Lower leg skin (tissue), 4 donors: ENCODE measurements at regions not wholly inside any gene's neighbourhood (a gene's known extent, or its start where the extent isn't known, plus 50 kb on each side); places are given as distances from the start of the nearest gene placed in this dataset.

Experiments
- DNase-seq, 2 donors: peaks; one replicate each; pipeline ENCODE4 v3.0.0-alpha.2; 2019; ENCODE audit warnings: low spot score in 2 of 2
- H3K4me3 ChIP-seq: fragments of 200-600 bp; sonication (generic); 2 replicates; pipeline ENCODE4 v1.5.1; 2017; ENCODE audit warnings: mild to moderate bottlenecking, low read depth; ENCODE audit not compliant: poor library complexity, severe bottlenecking
- CTCF ChIP-seq, 3 donors: fragments of 450-650 bp; IDR thresholded peaks; one replicate each; pipeline ENCODE4 v1.5.1; 2016; ENCODE audit warnings: antibody characterized with exemption in 3 of 3, mild to moderate bottlenecking in 3 of 3, moderate library complexity in 2 of 3
- POLR2A ChIP-seq, 2 donors: fragments of 450-650 bp; IDR thresholded peaks; one replicate each; pipeline ENCODE4 v1.6.1; 2016 to 2017; ENCODE audit warnings: antibody characterized with exemption in 2 of 2, mild to moderate bottlenecking in 1 of 2, moderate library complexity in 1 of 2
- WGBS, 2 donors: methylation state at CpG; one replicate each; pipeline ENCODE4 v1.1.5; 2018; 5-methylcytosine and 5-hydroxymethylcytosine counted together
- intact Hi-C: fragments of 100-400 bp; cut with DNase I; formaldehyde crosslinking; loops from one replicate; pipeline ENCODE4 v1.15.0; 2023; ENCODE audit warnings: low total_unique reads

GRCh38 chr3:164883171-164883570 is 195.1 kb downstream of the SI start:
- no peak for DNase-seq
- TF ChIP-seq CTCF (IDR thresholded peaks at IDR 0.05) (no peak), POLR2A (IDR thresholded peaks at IDR 0.05) (no peak)
- no peak overlapping the region for H3K4me3 ChIP-seq
- intact Hi-C loops = no loop called here

- DNase-seq = no peak
- intact Hi-C loops = no loop called here
- TF ChIP-seq CTCF (IDR thresholded peaks at IDR 0.05) (no peak), POLR2A (IDR thresholded peaks at IDR 0.05) (no peak)
- WGBS, 2 donors = 43 to 58% methylated on average over 4 of the region's 4 CpGs
- no peak overlapping the region for H3K4me3 ChIP-seq
Observed at GRCh38 chr3:164879201-164879600, 199.1 kb downstream of the SI start.

GRCh38 chr3:164864454-164864853 is 213.8 kb downstream of the SI start:
- DNase-seq = no peak
- no peak overlapping the region for H3K4me3 ChIP-seq
- intact Hi-C loops = no loop called here
- WGBS, 2 donors = 0 to 87% methylated on average over 1 of the region's 1 CpG
- no peak for TF ChIP-seq CTCF (IDR thresholded peaks at IDR 0.05)
- TF ChIP-seq POLR2A (IDR thresholded peaks at IDR 0.05) = no peak

- DNase-seq = no peak
- intact Hi-C loops = no loop called here
- 33 to 35% methylated on average over 1 of the region's 1 CpG for WGBS, 2 donors
- no peak for TF ChIP-seq CTCF (IDR thresholded peaks at IDR 0.05)
- no peak for TF ChIP-seq POLR2A (IDR thresholded peaks at IDR 0.05)
- H3K4me3 ChIP-seq = no peak overlapping the region
Observed at GRCh38 chr3:164852866-164853265, 225.4 kb downstream of the SI start.

- intact Hi-C loops = no loop called here
- 80 to 87% methylated on average over 1 of the region's 1 CpG for WGBS, 2 donors
- no peak overlapping the region for H3K4me3 ChIP-seq
- no peak for DNase-seq
- TF ChIP-seq POLR2A (IDR thresholded peaks at IDR 0.05) = no peak
- TF ChIP-seq CTCF (IDR thresholded peaks at IDR 0.05) = no peak
Observed at GRCh38 chr3:164851905-164852304, 226.4 kb downstream of the SI start.

GRCh38 chr3:164851204-164851603 is 227.1 kb downstream of the SI start:
- DNase-seq = no peak
- whole genome bisulfite sequencing, 2 donors = 78 to 82% methylated on average over 3 of the region's 3 CpGs
- intact Hi-C loops = no loop called here
- TF ChIP-seq CTCF (IDR thresholded peaks at IDR 0.05) = no peak
- TF ChIP-seq POLR2A (IDR thresholded peaks at IDR 0.05) = no peak
- H3K4me3 ChIP-seq = no peak overlapping the region
